ENCODE measurements at regions not wholly inside any gene's neighbourhood (a gene's known extent, or its start where the extent isn't known, plus 50 kb on each side); places are given as distances from the start of the nearest gene placed in this dataset.

DNA sequence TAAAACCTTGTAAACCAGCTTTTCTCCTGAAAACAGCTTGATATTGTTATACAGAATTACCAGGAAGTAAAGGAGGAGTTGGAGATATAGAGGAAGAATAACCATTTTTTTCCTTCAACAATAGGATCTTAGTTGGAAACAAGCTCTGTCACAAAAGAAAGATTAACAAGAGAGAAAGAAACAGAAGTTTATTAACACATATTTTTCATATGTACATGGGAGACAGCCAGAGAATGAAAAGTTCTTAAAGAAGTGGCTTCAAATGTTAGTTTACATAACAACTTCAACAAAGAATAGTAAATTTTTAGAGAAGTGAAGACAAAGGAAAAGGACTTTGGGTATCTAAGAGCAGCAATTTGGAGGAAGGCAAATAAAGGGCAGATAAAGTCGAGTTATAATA, 94.9 kb upstream of the ANKRD50 start:
- DNase-seq (ENCODE audit: low spot score), result no peak

DNA sequence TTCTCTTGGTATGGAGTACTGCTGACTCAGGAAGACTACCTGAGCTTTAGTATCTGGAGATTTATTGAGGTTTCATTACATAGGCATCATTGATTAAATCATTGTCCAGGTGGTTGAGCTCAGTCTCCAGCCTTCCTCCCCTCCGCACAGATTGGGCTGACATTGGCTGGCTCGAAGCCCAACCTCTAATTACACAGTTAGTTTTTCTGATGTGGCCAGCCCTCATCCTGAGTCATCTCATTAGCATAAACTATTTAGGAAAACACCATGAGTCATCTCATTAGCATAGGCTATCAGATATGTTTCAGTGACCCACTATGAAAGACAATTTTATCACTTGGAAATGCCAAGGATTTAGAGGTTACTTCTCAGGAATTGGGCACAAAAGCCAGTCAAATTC, 93.9 kb upstream of the ANKRD50 start:
- DNase-seq (ENCODE audit: low spot score), result no peak

DNA sequence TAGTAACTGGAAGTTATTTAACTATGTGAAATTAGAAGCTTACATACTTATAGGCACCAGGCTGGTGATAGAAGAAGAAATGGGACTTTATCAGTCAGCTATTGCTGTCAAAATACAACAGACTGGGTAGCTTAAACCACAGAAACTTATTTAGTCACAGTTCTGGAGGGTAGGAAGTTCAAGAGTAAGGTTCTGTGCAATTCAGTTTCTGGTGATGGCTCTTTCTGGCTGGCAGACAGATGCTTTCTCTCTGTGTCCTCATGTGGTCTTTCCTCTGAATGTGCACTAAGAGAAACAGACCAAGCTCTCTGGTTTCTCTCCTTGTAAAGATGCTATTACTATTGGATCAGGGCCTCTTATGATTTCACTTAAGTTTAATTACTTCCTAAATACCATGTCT, 92.1 kb upstream of the ANKRD50 start:
- DNase-seq (ENCODE audit: low spot score), result no peak

DNA sequence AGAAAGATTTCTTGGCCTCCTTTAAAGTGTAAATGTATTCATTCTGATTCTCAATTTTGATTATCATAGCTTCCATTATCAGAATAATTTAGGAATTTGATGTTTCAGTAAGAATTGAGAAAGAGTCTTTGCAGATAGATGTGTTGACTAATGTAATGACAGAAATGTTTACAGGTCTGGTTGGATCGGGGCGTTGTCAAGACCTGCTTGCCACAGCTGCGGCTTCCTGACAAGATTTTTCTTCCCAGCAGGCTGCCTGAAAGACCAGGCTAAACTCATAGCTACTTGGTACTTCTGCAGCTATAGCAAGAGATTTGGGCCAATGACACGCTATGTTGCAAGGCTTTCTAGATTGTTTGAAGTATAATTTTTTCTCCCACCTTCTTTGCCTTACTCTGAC, 91.5 kb upstream of the ANKRD50 start:
- DNase-seq (ENCODE audit: low spot score), result no peak

DNA sequence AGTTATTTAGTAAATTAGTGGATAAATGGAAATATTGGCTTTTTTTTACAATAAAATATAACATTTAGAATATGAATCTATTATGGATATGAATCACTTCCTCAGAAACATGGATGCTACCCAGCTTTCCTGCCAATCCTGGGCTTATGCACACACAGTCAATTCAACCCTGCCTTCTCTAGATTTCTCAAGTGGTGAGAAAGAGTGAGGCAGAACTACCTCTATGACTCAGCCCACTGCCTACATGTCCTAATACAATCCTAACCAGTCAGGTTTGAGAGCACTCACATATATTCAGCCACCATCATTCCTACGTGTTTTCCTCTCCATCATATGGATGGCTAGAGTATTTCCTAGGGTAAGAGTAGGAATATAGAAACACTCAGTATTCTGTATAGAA, 91.1 kb upstream of the ANKRD50 start:
- DNase-seq (ENCODE audit: low spot score), result no peak

DNA sequence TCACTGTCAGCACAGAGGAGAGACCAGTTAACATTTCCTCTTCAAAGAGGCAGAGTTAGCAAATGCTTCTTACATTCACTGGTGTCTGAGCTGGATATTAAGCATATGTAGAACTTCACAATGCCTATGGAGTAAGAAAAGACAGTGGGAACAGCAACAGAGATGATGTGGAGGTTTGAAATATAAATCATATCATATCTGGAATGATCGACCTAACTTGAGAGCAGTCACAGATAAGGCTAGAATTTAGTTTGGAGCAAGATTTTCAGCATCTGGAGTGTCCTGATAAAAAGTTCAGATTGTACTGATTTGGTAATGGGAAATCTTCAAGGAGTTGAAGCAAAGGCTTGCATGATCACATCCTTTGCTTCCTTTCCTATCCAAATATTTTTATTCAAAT, 90.5 kb upstream of the ANKRD50 start:
- DNase-seq (ENCODE audit: low spot score), result no peak

DNA sequence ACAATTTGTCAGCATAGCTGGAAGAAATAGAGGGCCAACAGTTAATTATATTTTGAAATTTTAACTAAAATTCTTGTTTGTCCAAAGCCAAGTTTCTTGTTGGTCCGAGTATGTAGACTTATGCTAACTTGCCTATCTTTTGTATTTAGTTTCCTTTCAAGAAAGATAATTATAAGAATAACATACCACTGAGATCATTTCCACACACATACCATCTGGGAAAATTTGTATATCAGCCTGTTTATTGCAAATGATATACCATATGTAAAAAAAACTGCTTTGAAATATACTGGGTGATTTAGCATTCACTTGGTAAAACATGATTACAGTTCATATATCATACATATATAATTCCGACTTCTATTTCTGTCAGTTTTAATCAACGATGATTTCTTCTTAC, 84.7 kb upstream of the ANKRD50 start:
- DNase-seq (ENCODE audit: low spot score), result no peak

DNA sequence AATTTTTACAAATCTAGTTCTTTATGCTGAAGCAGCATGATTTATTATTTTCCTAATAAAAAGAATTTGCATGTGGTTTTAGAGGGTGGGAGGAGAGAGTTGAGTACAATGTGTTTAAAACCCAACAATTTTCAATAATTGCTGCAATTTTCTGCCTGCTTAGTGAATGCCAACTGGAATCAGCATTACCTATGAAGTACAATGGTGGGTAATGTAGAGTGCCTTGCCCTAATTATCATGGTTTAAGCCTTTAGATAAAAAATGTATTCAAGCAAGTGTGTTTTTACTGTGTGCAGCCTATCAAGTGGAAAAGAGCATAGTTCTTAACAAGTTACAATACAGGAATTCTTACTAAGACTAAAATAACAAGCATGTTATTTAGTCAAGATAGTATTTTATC, 77.9 kb upstream of the ANKRD50 start:
- no peak for DNase-seq (ENCODE audit: low spot score)

DNA sequence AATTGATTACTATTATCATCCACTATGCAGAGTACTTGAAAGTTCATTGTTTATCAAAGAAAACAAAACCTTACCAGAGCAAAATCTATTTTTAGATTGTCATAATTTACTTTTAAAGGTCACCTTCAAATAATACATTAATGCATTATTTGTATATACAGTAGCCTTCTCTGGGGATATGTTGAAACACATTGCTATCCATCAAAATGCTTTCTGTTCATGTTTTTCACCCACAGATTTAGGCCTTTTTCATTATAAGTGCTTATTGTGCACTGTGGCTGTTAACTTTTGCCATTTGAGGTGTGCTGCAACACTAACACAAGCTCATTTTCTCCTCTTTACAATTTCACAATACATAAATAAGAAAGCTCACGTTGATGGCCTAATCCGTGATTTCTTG, 74.1 kb upstream of the ANKRD50 start:
- no peak for DNase-seq (ENCODE audit: low spot score)

DNA sequence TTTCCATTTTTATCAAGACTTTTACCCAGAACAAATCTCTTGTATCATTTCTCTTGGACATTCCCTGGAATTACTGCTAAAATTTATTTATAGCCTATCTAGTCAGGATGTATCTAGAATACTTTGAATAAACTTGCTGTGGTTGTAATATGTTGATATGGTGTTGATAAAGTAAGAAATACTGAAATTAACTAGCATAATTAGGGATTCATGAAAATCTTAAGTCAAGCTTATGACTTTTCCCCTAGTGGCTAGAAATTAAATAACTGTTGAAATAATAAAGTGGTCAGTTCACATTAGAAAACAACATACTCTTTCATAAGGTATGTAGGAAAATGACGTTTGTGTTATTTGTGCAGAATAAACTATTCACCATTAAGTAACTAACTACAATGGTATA, 73.1 kb upstream of the ANKRD50 start:
- DNase-seq (ENCODE audit: low spot score), result no peak

DNA sequence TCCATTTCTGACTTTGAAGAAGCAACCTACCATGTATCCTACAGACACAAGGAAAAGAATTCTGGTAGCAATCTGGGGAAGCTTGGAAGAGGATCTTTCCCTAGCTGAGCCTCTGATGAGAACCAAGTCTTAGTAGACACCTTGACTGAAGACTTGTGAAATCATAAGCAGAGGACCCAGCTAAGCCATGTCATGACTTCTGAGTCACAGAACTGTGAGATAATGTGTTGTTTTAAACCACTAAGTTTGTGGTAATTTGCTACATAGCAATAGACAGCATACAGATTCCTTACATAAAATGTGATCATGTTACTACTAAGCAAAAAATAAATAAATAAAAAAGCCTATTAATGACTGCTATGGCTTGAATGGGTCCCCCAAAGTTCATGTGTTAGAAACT, 71.3 kb upstream of the ANKRD50 start:
- no peak for DNase-seq (ENCODE audit: low spot score)

DNA sequence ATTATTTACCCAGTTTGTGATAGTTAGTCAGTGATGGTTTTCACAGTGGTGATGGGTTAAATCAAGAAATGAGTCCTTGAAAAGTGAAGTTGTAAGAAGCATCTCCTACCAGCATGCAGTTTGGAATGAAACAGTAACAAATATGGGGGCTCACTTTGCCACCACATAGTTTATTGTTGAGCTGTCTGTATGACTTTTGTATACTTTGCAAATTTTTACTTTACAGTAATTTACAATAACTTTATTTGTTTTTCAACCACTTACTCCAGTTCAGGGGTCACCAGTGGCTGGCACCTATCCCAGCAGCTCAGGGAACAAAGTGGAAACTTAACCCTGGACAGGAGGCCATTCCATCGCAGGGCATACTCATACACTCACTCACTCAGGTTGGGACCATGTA, 64.5 kb upstream of the ANKRD50 start:
- DNase-seq (ENCODE audit: low spot score), result no peak

DNA sequence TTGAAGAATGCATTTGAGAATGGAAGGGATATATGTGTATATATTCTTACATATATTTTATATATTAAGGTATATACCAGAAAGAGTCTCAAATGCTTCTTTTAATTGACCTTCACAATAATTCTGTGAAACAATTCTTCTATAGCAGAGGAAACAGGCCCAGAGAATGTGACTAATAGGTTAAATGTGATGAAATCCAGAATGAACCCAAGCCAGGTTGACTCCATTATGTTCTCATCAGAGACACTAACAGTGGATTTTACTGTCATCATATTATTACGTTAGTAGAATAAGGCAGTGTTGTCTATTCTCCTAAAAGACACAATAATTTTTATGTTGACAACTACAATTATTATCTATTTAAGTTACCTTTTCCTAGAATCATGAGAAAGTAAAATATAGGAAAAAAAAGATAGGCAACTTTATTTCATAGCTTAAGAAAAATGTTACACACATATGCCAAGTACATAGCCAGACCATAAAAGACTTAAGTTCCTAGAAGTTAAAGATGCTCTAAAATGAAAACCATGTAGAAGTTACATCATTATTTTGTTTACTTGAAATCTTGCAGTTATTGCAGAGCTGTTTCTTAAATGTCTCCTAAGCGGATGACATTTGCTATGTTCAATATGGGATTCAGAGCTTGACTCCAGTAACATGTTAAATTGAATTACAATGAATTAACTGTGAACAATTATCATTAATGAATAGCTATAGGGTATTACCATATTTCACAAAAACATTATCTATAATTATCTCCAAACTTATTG, 56.2 kb upstream of the ANKRD50 start:
- no peak for DNase-seq (ENCODE audit: low spot score)

DNA sequence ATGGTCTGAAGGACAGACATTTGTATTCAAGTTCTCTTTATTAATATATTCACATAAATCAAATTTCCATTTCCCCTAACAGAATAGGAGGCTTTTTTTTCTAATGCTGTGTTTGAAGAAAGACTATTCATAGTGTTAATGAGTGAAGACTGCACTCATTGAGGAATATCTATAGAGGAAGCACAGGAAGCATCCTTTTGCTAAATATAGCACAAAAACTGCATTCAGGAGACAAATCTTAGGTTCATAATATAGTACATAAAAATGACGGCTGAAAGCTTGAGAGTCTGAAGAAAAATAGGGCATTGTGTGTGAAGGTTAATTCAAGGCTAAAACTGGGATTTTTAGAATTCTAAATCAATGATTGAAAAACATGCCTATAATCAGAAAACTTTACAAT, 50.4 kb upstream of the ANKRD50 start:
- no peak for DNase-seq (ENCODE audit: low spot score)

Data from iPS-NIHi11 (cell line).